SK-N-SH (cell line): ENCODE measurements at regions not wholly inside any gene's neighbourhood (a gene's known extent, or its start where the extent isn't known, plus 50 kb on each side); places are given as distances from the start of the nearest gene placed in this dataset.

Source experiments
- CTCF ChIA-PET: fragments of 300-600, 350-600 bp; formaldehyde crosslinking; extraction: SDS; loops from one replicate; lab custom pipeline; 2021; lab: Yijun Ruan, JAX
- POLR2A ChIA-PET: fragments of 350-600 bp; sonication (Branson Sonifier 250); formaldehyde crosslinking; extraction: SDS; loops from one replicate; lab custom pipeline; 2020; ENCODE audit warnings: antibody characterized with exemption, inconsistent platforms; lab: Yijun Ruan, JAX
- DNase-seq: peaks from one replicate; pipeline ENCODE4 v3.0.0; 2012
- H2AFZ ChIP-seq: fragments of 200-600 bp; sonication (generic); 2 replicates; pipeline ENCODE4 v1.8.1; 2016; ENCODE audit warnings: antibody characterized with exemption, mild to moderate bottlenecking, low read depth
- H3F3A ChIP-seq: fragments of 200-600 bp; sonication (generic); replicated peaks from 2 replicates; pipeline ENCODE3; 2016; ENCODE audit warnings: antibody characterized with exemption, mild to moderate bottlenecking; ENCODE audit not compliant: insufficient read depth
- H3K27ac ChIP-seq, 2 experiments: fragments of 200-500 bp in 1 of 2; fragments of 200-600 bp in 1 of 2; sonication (Bioruptor generic) in 1 of 2; sonication (generic), shearing (Covaris generic) in 1 of 2; 2 replicates each; pipeline versions ENCODE4 v1.5.1 to v1.6.1; 2014 to 2016; ENCODE audit warnings: low read depth in 2 of 2, inconsistent platforms in 1 of 2, low read length in 1 of 2, mild to moderate bottlenecking in 1 of 2, mixed read lengths in 1 of 2
- H3K27me3 ChIP-seq: fragments of 200-600 bp; sonication (generic), shearing (Covaris generic); 2 replicates; pipeline ENCODE4 v1.6.1; 2016; ENCODE audit warnings: mixed run types; ENCODE audit not compliant: insufficient read depth
- H3K36me3 ChIP-seq, 2 experiments: fragments of 200-500 bp in 1 of 2; fragments of 200-600 bp in 1 of 2; sonication (Bioruptor generic) in 1 of 2; sonication (generic) in 1 of 2; replicated peaks in 1 of 2; 2 replicates each; pipeline versions ENCODE3 to v1.5.1; 2014 to 2016; ENCODE audit warnings: low read length in 1 of 2, mild to moderate bottlenecking in 1 of 2; ENCODE audit not compliant: insufficient read depth in 2 of 2, control insufficient read depth in 1 of 2
- H3K4me1 ChIP-seq, 2 experiments: fragments of 200-500 bp in 1 of 2; fragments of 200-600 bp in 1 of 2; sonication (Bioruptor generic) in 1 of 2; sonication (generic), shearing (Covaris generic) in 1 of 2; 2 replicates each; pipeline versions ENCODE4 v1.5.1 to v1.6.1; 2014 to 2016; ENCODE audit warnings: low read depth in 1 of 2, low read length in 1 of 2, mixed run types in 1 of 2; ENCODE audit not compliant: insufficient read depth in 2 of 2, control insufficient read depth in 1 of 2
- H3K4me2 ChIP-seq: fragments of 200-600 bp; sonication (generic), shearing (Covaris generic); 2 replicates; pipeline ENCODE4 v1.6.1; 2017; ENCODE audit warnings: mixed run types
- H3K4me3 ChIP-seq, 2 experiments: fragments of 200-500 bp in 1 of 2; fragments of 200-600 bp in 1 of 2; sonication (Bioruptor generic) in 1 of 2; sonication (generic), shearing (Covaris generic) in 1 of 2; 2 replicates each; pipeline versions ENCODE4 v1.5.1 to v1.8.1; 2014 to 2016; ENCODE audit warnings: low read depth in 2 of 2, inconsistent platforms in 1 of 2, low read length in 1 of 2, mild to moderate bottlenecking in 1 of 2, mixed read lengths in 1 of 2, moderate library complexity in 1 of 2
- H3K79me2 ChIP-seq: fragments of 200-600 bp; sonication (generic); 2 replicates; pipeline ENCODE4 v1.8.1; 2017; ENCODE audit warnings: mild to moderate bottlenecking; ENCODE audit not compliant: insufficient read depth
- H3K9ac ChIP-seq: fragments of 200-600 bp; sonication (generic); 2 replicates; pipeline ENCODE4 v1.6.1; 2017; ENCODE audit warnings: mixed run types
- H3K9me2 ChIP-seq: fragments of 200-600 bp; sonication (generic); 2 replicates; pipeline ENCODE4 v1.6.1; 2017; ENCODE audit warnings: mixed run types
- H3K9me3 ChIP-seq: fragments of 200-600 bp; sonication (generic); 2 replicates; pipeline ENCODE4 v1.6.1; 2017; ENCODE audit warnings: mixed run types, mild to moderate bottlenecking, moderate library complexity
- H4K20me1 ChIP-seq: fragments of 200-600 bp; sonication (generic); 2 replicates; pipeline ENCODE4 v1.6.1; 2017; ENCODE audit warnings: mild to moderate bottlenecking, mixed run types; ENCODE audit not compliant: insufficient read depth
- CHD2 ChIP-seq: fragments of 150-350 bp; IDR thresholded peaks from 2 replicates; pipeline ENCODE4 v1.6.1; 2018; ENCODE audit warnings: low read length; ENCODE audit not compliant: partially characterized antibody
- ELF1 ChIP-seq: IDR thresholded peaks from 2 replicates; pipeline ENCODE4 v1.4.0; 2012
- EP300 ChIP-seq, 2 experiments: IDR thresholded peaks; 2 replicates each; pipeline versions ENCODE4 v1.4.0 to v1.6.1; 2012; ENCODE audit warnings: borderline replicate concordance in 1 of 2, low read depth in 1 of 2, low read length in 1 of 2
- FOXJ3 ChIP-seq: sonication (generic); formaldehyde crosslinking; IDR thresholded peaks from 2 replicates; pipeline ENCODE4 v1.5.1; 2020; ENCODE audit warnings: mild to moderate bottlenecking, missing genetic modification reagents
- FOXM1 ChIP-seq: IDR thresholded peaks from 2 replicates; pipeline ENCODE4 v1.4.0; 2012; ENCODE audit warnings: low read depth, mild to moderate bottlenecking
- GABPA ChIP-seq: IDR thresholded peaks from 2 replicates; pipeline ENCODE4 v1.4.0; 2012; ENCODE audit warnings: low read depth, mild to moderate bottlenecking
- GATA2 ChIP-seq: sonication (generic); formaldehyde crosslinking; IDR thresholded peaks from 2 replicates; pipeline ENCODE4 v1.5.0; 2020; ENCODE audit warnings: mild to moderate bottlenecking, missing genetic modification reagents
- IRF3 ChIP-seq: fragments of 150-350 bp; IDR thresholded peaks from 2 replicates; pipeline ENCODE4 v1.6.1; 2016; ENCODE audit warnings: mild to moderate bottlenecking, low read depth, low read length
- JUND ChIP-seq: IDR thresholded peaks from 2 replicates; pipeline ENCODE4 v1.4.0; 2012
- MEF2A ChIP-seq: IDR thresholded peaks from 2 replicates; pipeline ENCODE4 v1.4.0; 2012; ENCODE audit warnings: low read depth, borderline replicate concordance
- MXI1 ChIP-seq: IDR thresholded peaks from 2 replicates; pipeline ENCODE4 v1.6.1; 2012; ENCODE audit warnings: mild to moderate bottlenecking, low read depth, low read length, improper control_type of control experiment
- NFIC ChIP-seq: IDR thresholded peaks from 2 replicates; pipeline ENCODE4 v1.4.0; 2012; ENCODE audit warnings: borderline replicate concordance
- POLR2AphosphoS5 ChIP-seq: IDR thresholded peaks from 2 replicates; pipeline ENCODE4 v1.6.1; 2012; ENCODE audit warnings: low read depth, low read length
- RFX5 ChIP-seq: IDR thresholded peaks from 2 replicates; pipeline ENCODE4 v1.6.1; 2012; ENCODE audit warnings: mild to moderate bottlenecking, improper control_type of control experiment, low read length
- RXRA ChIP-seq: IDR thresholded peaks from 2 replicates; pipeline ENCODE4 v1.4.0; 2012; ENCODE audit warnings: low read depth, mild to moderate bottlenecking, borderline replicate concordance
- SIN3A ChIP-seq: IDR thresholded peaks from 2 replicates; pipeline ENCODE4 v1.6.1; 2012; ENCODE audit warnings: low read depth, mild to moderate bottlenecking, low read length, moderate library complexity, borderline replicate concordance
- SMC3 ChIP-seq: IDR thresholded peaks from 2 replicates; pipeline ENCODE4 v1.6.1; 2012; ENCODE audit warnings: low read depth, low read length, improper control_type of control experiment
- USF1 ChIP-seq: IDR thresholded peaks from 2 replicates; pipeline ENCODE4 v1.4.0; 2012; ENCODE audit warnings: low read depth, borderline replicate concordance
- USF2 ChIP-seq: fragments of 150-350 bp; IDR thresholded peaks from 2 replicates; pipeline ENCODE4 v1.6.1; 2017; ENCODE audit warnings: antibody characterized with exemption, low read length, low read depth, borderline replicate concordance
- WGBS: methylation state at CpG from one replicate; pipeline ENCODE4 v1.1.6; 2017; ENCODE audit warnings: low lambda C conversion rate; 5-methylcytosine and 5-hydroxymethylcytosine counted together
- TF ChIP-seq, protein P1 (sequence below): IDR thresholded peaks from 2 replicates; pipeline ENCODE4 v1.4.0; 2012; ENCODE audit warnings: low read depth, borderline replicate concordance
- TF ChIP-seq, protein P2 (sequence below): fragments of 200-600 bp; sonication (generic); IDR thresholded peaks from 2 replicates; pipeline ENCODE4 v1.6.1; 2017; ENCODE audit warnings: antibody characterized with exemption, mild to moderate bottlenecking, moderate library complexity

- no peak overlapping the region for H3K4me2 ChIP-seq
- no peaks in the 10 kb centered on the region for H4K20me1 ChIP-seq
- H3K27ac ChIP-seq: no peak overlapping the region; a peak in 1 of 4 replicates
- no peaks in the 10 kb centered on the region for H3K36me3 ChIP-seq
- WGBS: 79% methylated on average over 3 of the region's 3 CpGs
- TF ChIP-seq MEF2A (no peak), IRF3 (no peak), MXI1 (no peak)
- H3F3A ChIP-seq: peaks cover 19% of the 10 kb centered on the region
- no peaks in the 10 kb centered on the region for H3K9me3 ChIP-seq
- H3K9ac ChIP-seq: no peak overlapping the region
- no peaks in the 10 kb centered on the region for H3K79me2 ChIP-seq
- ChIA-PET CTCF (no interaction called here), POLR2A (no interaction called here)
- H3K27me3 ChIP-seq: no peaks in the 10 kb centered on the region
- H3K9me2 ChIP-seq: no peaks in the 10 kb centered on the region
- no peak overlapping the region for H3K4me3 ChIP-seq
- H3K4me1 ChIP-seq: peaks cover 12 to 23% of the 10 kb centered on the region in 2 experiments; a peak in 3 of 4 replicates
- 0 out of 2 replicates have a peak overlapping the region, but pooled peaks have one; percentile 88 for H2AFZ ChIP-seq
- DNase-seq: no peak
Observed at GRCh38 chr20:53752583-53752970, 158.9 kb upstream of the ZNF217 start.

DNA sequence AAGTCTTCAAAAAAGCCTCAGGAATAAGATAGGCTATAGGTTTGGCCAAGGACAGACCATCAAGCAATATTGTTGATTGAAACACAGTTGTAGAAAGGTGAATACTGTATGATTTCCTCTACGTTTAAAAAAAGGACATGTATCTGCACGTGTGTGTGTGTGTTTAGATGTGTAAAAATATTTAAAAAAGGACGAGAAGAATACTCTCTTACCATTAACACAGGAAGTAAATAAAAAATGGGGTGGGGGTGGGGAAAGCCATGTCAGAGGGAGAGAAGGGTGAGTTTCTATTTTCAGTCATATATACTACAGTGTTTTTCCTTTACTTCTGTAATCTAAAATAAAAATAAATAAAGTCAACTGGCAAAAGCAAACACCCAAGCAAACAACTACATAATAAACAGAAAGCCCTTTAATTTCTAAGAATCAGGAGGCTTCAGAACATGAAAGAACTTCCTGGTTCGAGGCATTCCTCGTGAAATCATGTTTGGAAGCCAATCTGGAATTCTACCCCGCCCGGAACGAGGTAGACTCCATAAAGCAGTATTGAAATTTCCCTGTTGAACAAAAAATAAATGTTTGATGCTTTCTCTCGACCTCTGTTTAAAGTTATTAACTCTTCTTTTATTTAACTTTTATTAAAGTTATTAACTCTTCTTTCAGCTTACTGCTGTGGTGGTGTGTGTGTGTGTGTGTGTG lies 158.1 kb upstream of the ZNF217 start:
- no peak for DNase-seq
- Histone ChIP-seq H3K4me2 (peak overlapping the region; percentile 20; the same call in 1 of the 2 replicates), H3K4me3 (no peak overlapping the region), H3K79me2 (no peaks in the 10 kb centered on the region), H3K4me1 (peaks cover 12 to 23% of the 10 kb centered on the region in 2 experiments; a peak in 3 of 4 replicates), H3K9me3 (no peaks in the 10 kb centered on the region), H3K27me3 (no peaks in the 10 kb centered on the region), H3K9me2 (no peaks in the 10 kb centered on the region), H4K20me1 (no peaks in the 10 kb centered on the region), H2AFZ (peak overlapping the region; percentile 88), H3K36me3 (no peaks in the 10 kb centered on the region)
- CTCF ChIA-PET: interaction anchor here (0.5 to 4.2 kb wide), 3 partner anchors 164 to 190 kb away, joined by 3 to 20 read pairs (median 3); no protein-coding TSS in a partner anchor
- WGBS: 78% methylated on average over 9 of the region's 9 CpGs
- TF ChIP-seq RFX5: no peak
- TF ChIP-seq POLR2AphosphoS5: no peak
- no peak for TF ChIP-seq GABPA
- no peak for TF ChIP-seq FOXJ3 (CRISPR knock-in tag)
- no peak for TF ChIP-seq NFIC
- no peak for TF ChIP-seq EP300 (IDR thresholded peaks at IDR 0.05; ENCODE audit: borderline replicate concordance in 1 of 2, low read depth in 1 of 2, low read length in 1 of 2)
- TF ChIP-seq FOXM1: no peak
- no peak for TF ChIP-seq JUND
- TF ChIP-seq, protein P1, sequence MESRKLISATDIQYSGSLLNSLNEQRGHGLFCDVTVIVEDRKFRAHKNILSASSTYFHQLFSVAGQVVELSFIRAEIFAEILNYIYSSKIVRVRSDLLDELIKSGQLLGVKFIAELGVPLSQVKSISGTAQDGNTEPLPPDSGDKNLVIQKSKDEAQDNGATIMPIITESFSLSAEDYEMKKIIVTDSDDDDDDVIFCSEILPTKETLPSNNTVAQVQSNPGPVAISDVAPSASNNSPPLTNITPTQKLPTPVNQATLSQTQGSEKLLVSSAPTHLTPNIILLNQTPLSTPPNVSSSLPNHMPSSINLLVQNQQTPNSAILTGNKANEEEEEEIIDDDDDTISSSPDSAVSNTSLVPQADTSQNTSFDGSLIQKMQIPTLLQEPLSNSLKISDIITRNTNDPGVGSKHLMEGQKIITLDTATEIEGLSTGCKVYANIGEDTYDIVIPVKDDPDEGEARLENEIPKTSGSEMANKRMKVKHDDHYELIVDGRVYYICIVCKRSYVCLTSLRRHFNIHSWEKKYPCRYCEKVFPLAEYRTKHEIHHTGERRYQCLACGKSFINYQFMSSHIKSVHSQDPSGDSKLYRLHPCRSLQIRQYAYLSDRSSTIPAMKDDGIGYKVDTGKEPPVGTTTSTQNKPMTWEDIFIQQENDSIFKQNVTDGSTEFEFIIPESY: no peak
- TF ChIP-seq MEF2A: no peak
- TF ChIP-seq CHD2: no peak
- TF ChIP-seq RXRA: no peak
- TF ChIP-seq SIN3A: no peak
- TF ChIP-seq, protein P2, sequence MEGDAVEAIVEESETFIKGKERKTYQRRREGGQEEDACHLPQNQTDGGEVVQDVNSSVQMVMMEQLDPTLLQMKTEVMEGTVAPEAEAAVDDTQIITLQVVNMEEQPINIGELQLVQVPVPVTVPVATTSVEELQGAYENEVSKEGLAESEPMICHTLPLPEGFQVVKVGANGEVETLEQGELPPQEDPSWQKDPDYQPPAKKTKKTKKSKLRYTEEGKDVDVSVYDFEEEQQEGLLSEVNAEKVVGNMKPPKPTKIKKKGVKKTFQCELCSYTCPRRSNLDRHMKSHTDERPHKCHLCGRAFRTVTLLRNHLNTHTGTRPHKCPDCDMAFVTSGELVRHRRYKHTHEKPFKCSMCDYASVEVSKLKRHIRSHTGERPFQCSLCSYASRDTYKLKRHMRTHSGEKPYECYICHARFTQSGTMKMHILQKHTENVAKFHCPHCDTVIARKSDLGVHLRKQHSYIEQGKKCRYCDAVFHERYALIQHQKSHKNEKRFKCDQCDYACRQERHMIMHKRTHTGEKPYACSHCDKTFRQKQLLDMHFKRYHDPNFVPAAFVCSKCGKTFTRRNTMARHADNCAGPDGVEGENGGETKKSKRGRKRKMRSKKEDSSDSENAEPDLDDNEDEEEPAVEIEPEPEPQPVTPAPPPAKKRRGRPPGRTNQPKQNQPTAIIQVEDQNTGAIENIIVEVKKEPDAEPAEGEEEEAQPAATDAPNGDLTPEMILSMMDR: no peak
- TF ChIP-seq SMC3: no peak
- TF ChIP-seq ELF1: no peak
- TF ChIP-seq USF1: no peak
- no peak for TF ChIP-seq GATA2 (CRISPR knock-in tag)
- TF ChIP-seq USF2: no peak
- TF ChIP-seq, all 33 proteins: peak for 0
- POLR2A ChIA-PET: interaction anchor here (0.5 to 1.4 kb wide), 3 partner anchors 16 to 163 kb away, joined by 3 to 12 read pairs (median 4); no protein-coding TSS in a partner anchor
- peak overlapping the region; percentile 30; the same call in 1 of the 2 replicates for H3K9ac ChIP-seq
- peaks cover 19% of the 10 kb centered on the region for H3F3A ChIP-seq
- H3K27ac ChIP-seq: peak overlapping the region; percentile 83 to 95
